Islet of Langerhans (tissue), 1 donor: ENCODE measurements at regions not wholly inside any gene's neighbourhood (a gene's known extent, or its start where the extent isn't known, plus 50 kb on each side); places are given as distances from the start of the nearest gene placed in this dataset.

Experiments
- FAIRE-seq: peaks from one replicate; lab custom pipeline; 2011; peaks lifted over from hg19 to GRCh38; lab: Jason Lieb, UNC

GRCh38 chr2:200138391-200139124 lies 167.9 kb upstream of the SPATS2L start:
- FAIRE-seq, result no peak

GRCh38 chr2:200144571-200144970 lies 161.9 kb upstream of the SPATS2L start:
- FAIRE-seq, result no peak

- FAIRE-seq, result no peak
These were observed 160.0 kb upstream of the SPATS2L start for GRCh38 chr2:200146501-200146900.

- no peak for FAIRE-seq
These were observed 159.1 kb upstream of the SPATS2L start for GRCh38 chr2:200147371-200147770.

GRCh38 chr2:200148366-200148765 lies 158.1 kb upstream of the SPATS2L start:
- FAIRE-seq, result no peak

GRCh38 chr2:200150411-200151086 lies 155.9 kb upstream of the SPATS2L start:
- FAIRE-seq, result no peak

GRCh38 chr2:200155652-200156051 lies 150.8 kb upstream of the SPATS2L start:
- no peak for FAIRE-seq

- FAIRE-seq, result no peak
These were observed 150.2 kb upstream of the SPATS2L start for GRCh38 chr2:200156166-200156835.

- no peak for FAIRE-seq
These were observed 147.7 kb upstream of the SPATS2L start for GRCh38 chr2:200158647-200159356.

- FAIRE-seq, result no peak
These were observed 147.2 kb upstream of the SPATS2L start for GRCh38 chr2:200159357-200159707.

GRCh38 chr2:200159829-200160781 lies 146.4 kb upstream of the SPATS2L start:
- no peak for FAIRE-seq

- FAIRE-seq, result no peak
These were observed 145.0 kb upstream of the SPATS2L start for GRCh38 chr2:200161458-200161857.

- FAIRE-seq, result no peak
These were observed 140.8 kb upstream of the SPATS2L start for GRCh38 chr2:200165687-200166086.

GRCh38 chr2:200168641-200169555 lies 137.6 kb upstream of the SPATS2L start:
- no peak for FAIRE-seq

GRCh38 chr2:200170221-200170620 lies 136.3 kb upstream of the SPATS2L start:
- FAIRE-seq, result no peak

GRCh38 chr2:200171731-200172482 lies 134.6 kb upstream of the SPATS2L start:
- no peak for FAIRE-seq

- FAIRE-seq, result no peak
These were observed 134.0 kb upstream of the SPATS2L start for GRCh38 chr2:200172521-200172920.

GRCh38 chr2:200172944-200173581 lies 133.4 kb upstream of the SPATS2L start:
- no peak for FAIRE-seq

GRCh38 chr2:200173691-200174090 lies 132.8 kb upstream of the SPATS2L start:
- no peak for FAIRE-seq
